ENCODE measurements at regions not wholly inside any gene's neighbourhood (a gene's known extent, or its start where the extent isn't known, plus 50 kb on each side); places are given as distances from the start of the nearest gene placed in this dataset.
"Not testable (repeated sequence)": the region's sequence is repeated elsewhere in the genome, so short reads cannot be mapped to it uniquely, and the experiment has no call there.

DNA sequence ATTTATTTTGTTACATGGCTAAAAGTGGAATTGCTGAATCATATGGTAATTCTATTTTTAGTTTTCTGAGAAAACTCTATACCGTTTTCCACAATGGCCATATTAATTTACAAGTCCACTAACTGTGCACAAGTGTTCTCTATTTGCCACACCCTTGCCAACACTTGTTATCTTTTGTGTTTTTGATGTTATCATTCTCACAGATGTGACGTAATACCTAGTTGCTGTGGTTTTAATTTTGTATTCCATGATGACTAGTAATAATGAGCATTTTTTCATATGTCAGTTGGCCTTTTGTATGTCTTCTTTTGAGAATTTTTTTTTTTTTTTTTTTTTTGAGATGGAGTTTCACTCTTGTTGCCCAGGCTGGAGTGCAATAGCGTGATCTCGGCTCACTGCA is 164.2 kb upstream of the SPANXN4 start:
- no peaks in the 10 kb centered on the region for H3K9me3 ChIP-seq
- no peak overlapping the region for H3K4me3 ChIP-seq (ENCODE audit: low read depth, low read length)
- no peaks in the 10 kb centered on the region for H3K27me3 ChIP-seq
- H3K36me3 ChIP-seq: no peaks in the 10 kb centered on the region
- DNase-seq: no peak
- no peaks in the 10 kb centered on the region for H3K4me1 ChIP-seq
- TF ChIP-seq, protein P1, sequence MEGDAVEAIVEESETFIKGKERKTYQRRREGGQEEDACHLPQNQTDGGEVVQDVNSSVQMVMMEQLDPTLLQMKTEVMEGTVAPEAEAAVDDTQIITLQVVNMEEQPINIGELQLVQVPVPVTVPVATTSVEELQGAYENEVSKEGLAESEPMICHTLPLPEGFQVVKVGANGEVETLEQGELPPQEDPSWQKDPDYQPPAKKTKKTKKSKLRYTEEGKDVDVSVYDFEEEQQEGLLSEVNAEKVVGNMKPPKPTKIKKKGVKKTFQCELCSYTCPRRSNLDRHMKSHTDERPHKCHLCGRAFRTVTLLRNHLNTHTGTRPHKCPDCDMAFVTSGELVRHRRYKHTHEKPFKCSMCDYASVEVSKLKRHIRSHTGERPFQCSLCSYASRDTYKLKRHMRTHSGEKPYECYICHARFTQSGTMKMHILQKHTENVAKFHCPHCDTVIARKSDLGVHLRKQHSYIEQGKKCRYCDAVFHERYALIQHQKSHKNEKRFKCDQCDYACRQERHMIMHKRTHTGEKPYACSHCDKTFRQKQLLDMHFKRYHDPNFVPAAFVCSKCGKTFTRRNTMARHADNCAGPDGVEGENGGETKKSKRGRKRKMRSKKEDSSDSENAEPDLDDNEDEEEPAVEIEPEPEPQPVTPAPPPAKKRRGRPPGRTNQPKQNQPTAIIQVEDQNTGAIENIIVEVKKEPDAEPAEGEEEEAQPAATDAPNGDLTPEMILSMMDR (IDR thresholded peaks at IDR 0.05; ENCODE audit: low read depth, low read length): no peak

DNA sequence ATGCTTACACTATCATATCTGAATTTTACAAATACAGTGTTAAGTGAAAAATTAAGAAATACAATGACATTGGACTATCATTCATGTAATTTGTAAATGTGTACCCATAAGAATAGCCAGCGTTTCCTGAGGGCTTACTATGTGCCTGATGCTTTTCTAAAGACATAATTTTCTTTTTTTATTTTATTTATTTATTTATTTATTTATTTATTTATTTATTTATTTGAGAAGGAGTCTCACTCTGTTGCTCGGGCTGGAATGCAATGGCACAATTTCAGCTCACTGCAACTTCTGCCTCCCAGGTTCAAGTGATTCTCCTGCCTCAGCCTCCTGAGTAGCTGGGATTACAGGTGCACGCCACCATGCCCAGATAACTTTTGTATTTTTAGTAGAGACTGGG is 159.5 kb upstream of the SPANXN4 start:
- not testable (repeated sequence) for H3K36me3 ChIP-seq; H3K9me3 ChIP-seq; H3K27me3 ChIP-seq; H3K4me3 ChIP-seq (ENCODE audit: low read depth, low read length); H3K4me1 ChIP-seq; DNase-seq

DNA sequence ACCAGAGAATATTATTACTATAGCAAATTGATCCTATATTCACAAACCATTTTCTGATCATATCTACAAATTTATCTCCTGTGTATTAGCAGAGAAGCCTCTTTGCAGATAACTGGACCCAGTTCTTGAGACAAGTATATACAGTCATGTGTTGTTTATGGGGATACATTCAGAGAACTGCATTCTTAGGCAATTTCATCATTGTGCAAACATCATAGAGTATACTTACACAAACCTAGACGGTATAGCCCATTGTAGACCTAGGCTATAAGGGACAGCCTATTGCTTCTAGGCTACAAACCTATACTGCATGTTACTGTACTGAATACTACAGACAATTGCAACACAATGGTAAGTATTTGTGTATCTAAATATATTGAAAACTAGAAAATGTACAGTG is 152.5 kb upstream of the SPANXN4 start:
- H3K4me1 ChIP-seq: no peaks in the 10 kb centered on the region
- no peaks in the 10 kb centered on the region for H3K9me3 ChIP-seq
- no peak for DNase-seq
- H3K27me3 ChIP-seq: no peaks in the 10 kb centered on the region
- TF ChIP-seq, protein P1 (IDR thresholded peaks at IDR 0.05; ENCODE audit: low read depth, low read length): no peak
- no peaks in the 10 kb centered on the region for H3K36me3 ChIP-seq
- no peak overlapping the region for H3K4me3 ChIP-seq (ENCODE audit: low read depth, low read length)

DNA sequence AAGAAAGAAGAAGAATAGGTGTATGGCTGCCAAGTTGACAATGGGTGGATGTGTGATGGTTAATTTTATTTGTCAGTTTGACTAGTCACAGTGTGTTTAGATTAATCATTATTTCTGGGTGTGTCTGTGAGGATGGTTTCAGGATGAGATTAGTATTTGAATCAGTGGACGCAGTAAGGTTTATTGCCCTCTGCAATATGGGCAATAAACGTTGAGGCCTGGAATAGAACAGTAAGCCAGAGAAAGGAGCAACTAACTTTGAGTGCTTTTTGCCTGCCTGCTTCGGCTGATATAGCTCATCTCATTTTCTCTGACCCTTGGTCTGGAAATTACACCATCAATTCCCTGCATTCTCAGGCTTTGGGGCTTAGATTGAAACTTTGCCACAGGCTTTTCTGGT is 140.8 kb upstream of the SPANXN4 start:
- DNase-seq: no peak
- H3K4me3 ChIP-seq (ENCODE audit: low read depth, low read length): no peak overlapping the region
- no peaks in the 10 kb centered on the region for H3K36me3 ChIP-seq
- no peaks in the 10 kb centered on the region for H3K27me3 ChIP-seq
- no peaks in the 10 kb centered on the region for H3K9me3 ChIP-seq
- TF ChIP-seq, protein P1 (IDR thresholded peaks at IDR 0.05; ENCODE audit: low read depth, low read length): no peak
- no peaks in the 10 kb centered on the region for H3K4me1 ChIP-seq

DNA sequence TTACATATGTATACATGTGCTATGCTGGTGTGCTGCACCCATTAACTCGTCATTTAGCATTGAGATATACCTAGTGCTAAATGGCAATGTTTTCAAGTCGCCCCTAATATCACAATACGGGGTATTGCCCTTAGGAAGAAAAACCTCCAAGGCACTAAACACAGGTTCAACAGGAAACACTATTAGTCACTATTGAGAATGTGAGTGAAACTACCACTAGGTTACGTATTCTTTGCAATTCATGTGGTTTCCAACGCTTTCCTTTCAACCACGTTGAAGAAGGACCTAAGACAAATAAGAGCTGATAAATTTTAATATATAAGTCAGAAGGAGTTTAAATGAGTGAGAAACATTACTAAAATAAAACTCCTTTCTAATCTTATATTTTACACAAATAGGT is 134.7 kb upstream of the SPANXN4 start:
- DNase-seq: no peak
- Histone ChIP-seq H3K9me3 (no peaks in the 10 kb centered on the region), H3K4me1 (no peaks in the 10 kb centered on the region), H3K27me3 (no peaks in the 10 kb centered on the region), H3K36me3 (no peaks in the 10 kb centered on the region), H3K4me3 (ENCODE audit: low read depth, low read length) (no peak overlapping the region)
- TF ChIP-seq, protein P1 (IDR thresholded peaks at IDR 0.05; ENCODE audit: low read depth, low read length): no peak

DNA sequence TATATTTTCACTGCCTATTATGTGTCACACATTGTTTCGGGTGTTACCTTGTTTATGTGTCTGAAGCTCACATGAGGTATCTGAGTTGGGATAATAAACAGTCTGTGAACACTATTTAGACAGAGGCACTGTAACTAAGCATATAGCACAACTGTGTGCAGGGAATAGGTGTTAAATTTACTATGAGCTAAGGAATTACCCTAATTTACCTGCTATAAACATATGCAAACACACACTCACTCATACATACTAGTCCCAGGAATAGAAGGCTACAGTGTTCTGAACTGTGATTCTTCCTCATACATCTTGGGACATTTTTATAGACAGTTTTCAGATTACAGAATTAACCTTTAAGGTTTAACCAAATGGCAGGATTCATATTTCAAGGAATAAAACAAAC is 127.6 kb upstream of the SPANXN4 start:
- DNase-seq: no peak
- Histone ChIP-seq H3K4me1 (no peaks in the 10 kb centered on the region), H3K27me3 (no peaks in the 10 kb centered on the region), H3K9me3 (no peaks in the 10 kb centered on the region), H3K36me3 (no peaks in the 10 kb centered on the region), H3K4me3 (ENCODE audit: low read depth, low read length) (no peak overlapping the region)
- TF ChIP-seq, protein P1 (IDR thresholded peaks at IDR 0.05; ENCODE audit: low read depth, low read length): no peak

DNA sequence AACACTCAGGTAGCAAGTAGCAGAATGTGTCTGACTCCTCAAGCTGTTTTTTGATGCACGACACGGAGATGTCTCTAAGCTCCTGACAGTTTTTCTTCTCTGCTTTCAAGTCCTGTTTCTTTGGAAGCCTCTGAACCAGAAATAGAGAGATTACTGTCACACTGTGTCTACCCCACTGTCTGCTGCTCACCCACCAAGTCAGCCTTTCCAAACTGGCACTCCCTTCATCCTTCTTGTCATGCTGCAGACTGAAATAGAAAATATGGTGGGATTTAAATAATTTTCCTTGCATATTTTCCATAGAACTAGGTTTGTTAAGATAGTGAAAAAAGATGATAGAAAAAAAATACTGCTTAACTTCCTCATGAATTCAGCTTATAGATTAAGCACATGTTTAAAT is 102.5 kb upstream of the SPANXN4 start:
- no peaks in the 10 kb centered on the region for H3K4me1 ChIP-seq
- H3K9me3 ChIP-seq: no peaks in the 10 kb centered on the region
- no peaks in the 10 kb centered on the region for H3K36me3 ChIP-seq
- TF ChIP-seq, protein P1 (IDR thresholded peaks at IDR 0.05; ENCODE audit: low read depth, low read length): no peak
- DNase-seq: no peak
- H3K27me3 ChIP-seq: no peaks in the 10 kb centered on the region
- no peak overlapping the region for H3K4me3 ChIP-seq (ENCODE audit: low read depth, low read length)
